Stimulated activated CD4-positive, alpha-beta T cell treated with anti-CD3 and anti-CD28 coated beads, Interleukin-15, amount 100 ng/mL, for 24 hours (primary cell): ENCODE measurements at regions not wholly inside any gene's neighbourhood (a gene's known extent, or its start where the extent isn't known, plus 50 kb on each side); places are given as distances from the start of the nearest gene placed in this dataset.
"Not testable (repeated sequence)": the region's sequence is repeated elsewhere in the genome, so short reads cannot be mapped to it uniquely, and the experiment has no call there.

Experiments
- DNase-seq: peaks from one replicate; pipeline ENCODE4 v3.0.0-alpha.2; 2020

DNA sequence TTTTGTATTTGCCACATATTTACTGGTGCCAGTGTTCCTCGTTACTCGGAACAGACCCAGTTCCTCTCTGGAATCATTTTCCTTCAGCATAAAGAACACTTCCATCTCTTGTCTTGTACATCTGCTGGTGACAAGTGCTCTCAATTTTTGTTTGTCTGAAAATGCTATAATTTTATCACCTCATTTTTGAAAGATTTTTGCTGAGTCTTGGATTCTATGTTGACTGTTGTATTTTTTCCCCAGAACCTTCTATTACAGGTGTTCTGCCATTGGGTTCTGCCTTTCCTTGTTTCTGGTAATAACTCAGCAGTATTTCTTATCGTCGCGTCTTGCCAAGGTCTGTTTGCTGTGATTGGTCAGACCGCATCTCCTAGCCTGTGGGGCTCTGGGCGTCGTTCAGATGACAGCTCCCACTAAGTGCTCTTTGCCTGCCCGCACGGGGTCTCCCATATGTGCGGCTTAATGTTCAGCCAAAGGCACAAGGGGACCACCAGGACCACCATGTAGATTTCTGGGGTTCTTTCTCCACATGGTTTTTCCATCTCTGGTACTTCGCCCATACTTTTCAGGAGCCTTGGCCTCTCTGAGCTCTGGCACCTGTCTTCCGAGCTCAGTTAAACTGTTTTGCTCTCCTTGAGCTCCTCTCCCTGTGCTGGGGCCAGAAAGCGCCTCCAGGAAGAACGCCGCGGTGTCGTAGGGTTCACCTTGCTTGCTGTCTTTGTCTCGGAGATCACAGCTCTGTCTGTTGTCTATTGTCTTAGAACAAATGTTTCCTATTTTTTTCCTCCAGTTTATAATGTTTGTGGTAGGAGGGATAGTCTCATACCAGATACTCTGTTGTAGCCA lies 80.0 kb downstream of the METRNL start:
- no peak for DNase-seq

GRCh38 chr17:83160443-83161297 lies 81.3 kb downstream of the METRNL start:
- DNase-seq: no peak

DNA sequence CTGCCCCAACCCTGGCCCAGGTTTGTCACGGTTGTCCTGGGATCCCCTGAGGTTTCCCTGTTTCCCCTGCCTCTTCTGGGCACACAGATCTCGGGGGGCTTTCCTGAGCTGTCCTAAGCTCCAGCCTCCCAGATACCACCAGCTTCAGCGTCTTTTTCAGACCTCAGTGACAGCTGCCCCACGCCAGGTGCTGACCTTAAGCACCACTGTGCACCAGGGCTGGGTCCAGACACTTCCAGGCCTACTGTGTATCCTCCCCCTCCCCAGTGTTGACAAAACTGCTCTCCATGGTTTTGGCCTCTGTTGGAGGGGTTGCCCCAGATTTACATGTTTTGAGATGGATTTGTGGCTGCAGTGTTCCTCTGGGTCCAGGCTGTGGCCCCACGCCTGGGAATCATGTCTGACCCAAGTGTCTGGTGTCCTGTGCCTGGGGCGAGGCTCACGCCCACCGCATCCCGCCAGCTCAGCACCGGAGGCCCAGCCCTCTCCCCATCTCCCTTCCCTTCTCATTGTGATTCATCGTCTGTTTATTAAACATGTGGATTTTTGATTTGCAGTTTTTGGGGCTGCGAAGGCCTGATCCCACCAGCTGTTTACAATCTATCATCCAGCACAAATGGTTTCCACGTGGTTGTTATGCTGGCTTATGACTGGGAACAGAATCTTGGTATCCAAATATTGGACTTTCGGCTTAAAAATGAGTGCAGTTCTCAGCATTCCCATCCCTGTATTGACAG lies 82.1 kb downstream of the METRNL start:
- no peak for DNase-seq

- no peak for DNase-seq
Observed at GRCh38 chr17:83162035-83162745, 82.8 kb downstream of the METRNL start.

DNA sequence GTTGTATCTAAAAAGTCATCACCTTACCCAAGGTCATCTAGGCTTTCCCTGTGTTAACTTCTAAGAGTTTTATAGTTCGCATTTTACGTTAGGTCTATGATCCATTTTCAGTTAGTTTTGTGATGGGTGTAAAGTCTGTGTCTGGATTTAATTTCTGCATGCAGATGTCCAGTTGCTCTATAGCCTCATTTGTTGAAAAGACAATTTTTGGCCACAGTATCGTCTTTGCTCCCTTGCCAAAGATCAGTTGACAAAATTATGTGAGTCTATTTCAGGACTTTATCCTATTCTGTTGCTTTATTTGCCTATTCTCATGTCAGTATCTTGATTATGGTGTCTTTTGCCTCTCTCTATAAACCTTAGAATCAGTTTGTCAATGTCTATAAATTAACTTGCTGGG lies 85.1 kb downstream of the METRNL start:
- no peak for DNase-seq

GRCh38 chr17:83170571-83171260 lies 91.3 kb downstream of the METRNL start:
- no peak for DNase-seq

GRCh38 chr17:83171661-83172060 lies 92.3 kb downstream of the METRNL start:
- no peak for DNase-seq

DNA sequence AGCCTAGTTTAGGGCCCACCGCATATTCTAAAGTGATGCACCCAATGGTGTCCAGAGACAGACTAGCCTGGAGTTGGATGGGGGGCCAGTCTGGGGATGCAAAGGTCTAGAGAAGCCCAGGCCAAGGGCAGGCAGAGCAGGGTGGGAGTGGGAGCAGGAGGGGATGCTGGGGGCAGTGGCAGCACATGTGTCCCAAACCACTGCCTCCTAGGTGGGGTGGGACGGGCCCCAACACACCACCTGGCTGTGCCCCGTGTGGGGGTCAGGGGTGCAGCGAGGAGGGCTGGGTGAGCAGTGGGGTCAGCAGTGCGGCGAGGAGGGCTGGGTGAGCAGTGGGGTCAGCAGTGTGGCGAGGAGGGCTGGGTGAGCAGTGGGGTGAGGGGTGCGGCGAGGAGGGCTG lies 92.7 kb downstream of the METRNL start:
- DNase-seq: not testable (repeated sequence)

GRCh38 chr17:83172646-83173045 lies 93.2 kb downstream of the METRNL start:
- DNase-seq: not testable (repeated sequence)

DNA sequence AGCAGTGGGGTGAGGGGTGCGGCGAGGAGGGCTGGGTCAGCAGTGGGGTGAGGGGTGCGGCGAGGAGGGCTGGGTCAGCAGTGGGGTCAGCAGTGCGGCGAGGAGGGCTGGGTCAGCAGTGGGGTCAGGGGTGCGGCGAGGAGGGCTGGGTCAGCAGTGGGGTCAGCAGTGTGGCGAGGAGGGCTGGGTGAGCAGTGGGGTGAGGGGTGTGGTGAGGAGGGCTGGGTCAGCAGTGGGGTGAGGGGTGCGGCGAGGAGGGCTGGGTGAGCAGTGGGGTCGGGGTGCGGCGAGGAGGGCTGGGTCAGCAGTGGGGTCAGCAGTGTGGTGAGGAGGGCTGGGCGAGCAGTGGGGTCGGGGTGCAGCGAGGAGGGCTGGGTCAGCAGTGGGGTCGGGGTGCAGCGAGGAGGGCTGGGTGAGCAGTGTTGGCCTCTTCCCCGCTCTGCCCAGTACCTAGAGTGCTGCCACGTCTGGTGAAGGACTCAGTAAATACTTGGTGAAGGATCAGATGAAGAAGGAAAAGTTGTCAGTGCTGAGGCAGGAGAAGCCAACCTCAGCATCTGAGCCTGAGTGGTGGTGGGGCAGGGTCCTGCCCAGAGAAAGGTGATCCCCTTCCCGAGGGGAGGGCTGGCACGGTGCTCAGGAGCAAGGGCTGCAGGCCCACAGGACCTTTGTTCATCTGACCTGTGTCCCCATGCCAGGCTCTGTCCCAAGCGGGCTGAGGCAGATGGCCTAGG lies 93.9 kb downstream of the METRNL start:
- DNase-seq: not testable (repeated sequence)

GRCh38 chr17:83173914-83174361 lies 94.5 kb downstream of the METRNL start:
- no peak for DNase-seq

DNA sequence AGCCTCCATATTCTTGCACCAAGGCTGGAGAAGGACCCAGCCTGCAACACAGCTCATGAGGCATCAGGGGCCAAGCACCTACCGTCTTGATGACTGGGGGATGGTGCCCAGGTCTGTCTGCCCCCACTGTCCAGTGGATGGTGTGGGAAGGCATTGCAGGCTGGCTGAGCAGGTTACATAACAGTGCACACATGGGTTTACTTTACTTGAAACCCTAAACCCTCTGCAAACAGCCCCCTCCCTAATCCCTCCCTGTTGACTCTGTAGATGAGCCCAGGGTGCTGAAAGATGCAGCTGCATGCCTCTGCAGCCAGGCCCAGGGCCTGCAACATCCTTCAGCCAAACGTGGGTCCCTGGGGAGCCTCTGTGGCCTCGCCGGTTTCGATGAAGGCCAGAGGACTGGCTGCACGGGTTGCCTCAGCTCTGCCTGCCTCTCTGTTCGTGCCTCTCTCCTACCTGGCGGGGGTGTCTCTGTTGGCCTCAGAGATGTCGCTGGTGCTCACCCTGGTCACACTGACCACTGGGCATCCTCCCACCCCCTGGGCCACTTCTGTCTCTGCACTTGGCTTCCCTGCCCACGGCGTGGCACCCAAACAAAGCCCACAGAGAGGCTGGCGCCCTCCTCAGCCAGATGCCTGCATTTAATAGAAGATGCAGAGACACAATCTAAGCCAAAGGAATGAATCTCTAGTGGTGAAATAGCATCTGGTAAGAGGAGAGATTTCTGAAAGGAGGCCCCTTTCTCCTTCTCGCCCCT lies 95.1 kb downstream of the METRNL start:
- DNase-seq: no peak

DNA sequence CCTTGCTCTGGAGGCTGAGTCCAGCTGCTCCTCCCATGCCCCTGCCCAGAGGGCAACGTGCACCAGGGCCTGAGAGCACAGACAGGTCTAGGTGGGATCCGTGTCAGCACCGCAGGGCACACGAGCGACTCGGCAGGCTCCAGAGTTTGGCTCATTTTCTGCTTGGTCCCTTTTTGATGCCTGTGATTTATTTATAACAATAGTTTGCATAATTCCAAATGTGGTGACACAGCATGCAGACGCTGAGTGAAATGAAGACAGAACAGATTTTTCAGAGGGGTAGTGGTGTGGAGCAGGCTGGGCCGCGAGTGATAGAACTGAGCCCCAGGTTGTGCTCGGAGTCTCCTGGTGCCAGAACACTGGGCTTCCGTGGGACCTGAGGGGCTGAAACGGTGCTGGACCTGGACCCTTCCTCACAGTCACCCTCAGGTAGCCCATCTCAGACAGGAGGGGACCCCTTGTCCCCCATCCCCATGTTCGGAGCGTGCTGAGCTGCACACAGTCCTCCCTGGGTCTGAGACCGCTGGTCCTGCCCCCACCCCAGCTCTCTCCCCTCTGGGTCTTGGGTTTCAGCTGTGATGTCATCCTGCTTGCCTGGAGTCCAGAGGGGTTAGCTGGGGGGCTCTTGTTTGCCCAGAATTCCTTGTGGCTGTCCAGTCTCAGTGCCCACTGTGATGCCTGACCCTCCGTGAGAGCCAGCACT lies 95.9 kb downstream of the METRNL start:
- DNase-seq: no peak

DNA sequence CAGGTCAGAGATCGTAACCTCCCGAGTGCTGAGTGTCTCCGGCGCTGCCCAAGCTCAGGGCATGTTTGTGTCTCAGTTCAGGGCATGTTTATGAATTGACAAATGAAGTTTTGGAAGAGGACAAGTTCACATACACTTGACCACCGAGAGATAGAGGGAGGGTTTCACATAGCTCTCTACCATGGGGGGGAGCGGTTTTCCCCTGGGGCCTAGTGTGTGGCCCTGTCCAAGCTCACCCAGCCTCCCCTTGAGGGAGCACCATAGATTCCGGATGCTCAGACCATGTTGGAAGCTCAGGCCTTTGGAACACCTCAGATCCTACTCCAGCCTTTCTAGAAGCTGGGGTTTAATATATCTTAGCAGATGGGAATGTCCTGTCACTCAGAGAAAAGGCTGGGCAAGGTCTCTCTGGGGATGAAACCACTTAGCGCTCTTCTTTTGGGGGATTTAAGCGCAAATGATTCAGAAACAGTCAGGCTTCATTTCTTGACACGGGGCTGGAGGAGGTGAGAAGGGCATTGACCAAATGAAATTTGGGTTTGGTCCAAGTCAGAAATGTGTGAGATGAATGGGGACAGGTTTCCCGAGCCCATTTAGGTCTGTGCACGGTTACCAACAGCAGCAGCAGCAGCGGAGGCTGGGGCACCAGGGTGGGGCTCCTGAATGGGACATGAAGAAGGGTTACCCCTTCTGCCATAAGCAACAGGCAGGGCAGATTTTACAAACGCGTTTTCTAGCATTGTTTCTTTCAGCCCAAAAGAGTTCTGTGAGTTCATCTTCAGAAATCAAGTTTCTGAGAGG lies 96.6 kb downstream of the METRNL start:
- no peak for DNase-seq

DNA sequence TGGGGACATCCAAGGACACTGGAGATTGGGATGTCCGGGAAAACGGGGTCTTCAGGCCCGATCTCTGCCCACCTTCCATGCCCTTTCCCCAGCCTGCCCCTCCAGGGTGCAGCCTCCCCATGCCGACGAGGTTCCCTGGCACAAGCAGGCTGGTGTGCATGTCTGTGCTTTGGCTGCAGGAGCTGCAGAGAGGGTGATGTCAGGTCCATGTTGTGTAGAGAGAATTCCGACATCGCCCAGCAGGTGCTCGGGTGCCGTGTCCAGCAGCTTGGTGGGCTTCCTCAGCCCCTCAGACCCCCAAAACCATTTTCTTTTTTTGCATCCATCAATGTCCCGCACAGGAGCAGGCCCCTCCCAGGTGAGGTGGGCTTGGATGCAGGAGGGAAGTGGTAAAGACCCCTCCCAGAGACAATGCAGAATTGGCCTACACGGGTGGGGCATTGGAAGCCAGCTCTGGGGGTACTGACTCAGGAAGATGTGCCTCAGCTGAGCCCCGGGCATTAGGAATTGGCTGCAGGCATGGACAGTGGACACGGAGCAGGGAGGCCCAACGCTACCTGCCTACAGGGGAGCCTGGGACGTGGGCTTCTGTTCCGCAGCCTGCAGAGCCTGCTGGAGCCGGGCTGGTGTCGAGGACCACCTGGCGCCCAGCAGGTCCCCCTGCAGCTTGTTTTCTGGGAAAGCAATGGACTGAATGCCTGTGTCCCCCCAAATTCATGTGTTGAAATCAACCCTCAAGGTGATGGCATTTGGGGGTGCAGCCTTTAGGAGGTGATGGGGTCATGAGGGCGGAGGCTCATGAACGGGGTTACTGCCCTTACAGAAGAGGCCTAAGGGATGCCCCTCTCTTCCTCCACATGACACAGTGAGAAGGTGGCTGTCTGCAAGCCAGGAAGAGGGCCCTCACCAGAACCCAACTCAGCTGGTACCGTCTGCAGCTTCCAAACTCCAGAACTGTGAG lies 97.5 kb downstream of the METRNL start:
- DNase-seq: no peak

- no peak for DNase-seq
Observed at GRCh38 chr17:83177611-83178532, 98.5 kb downstream of the METRNL start.
